CD4-positive, alpha-beta T cell treated with Interleukin-2 at 100 ng/mL for 4 hours (primary cell): ENCODE measurements at regions not wholly inside any gene's neighbourhood (a gene's known extent, or its start where the extent isn't known, plus 50 kb on each side); places are given as distances from the start of the nearest gene placed in this dataset.
"Not testable (repeated sequence)": the region's sequence is repeated elsewhere in the genome, so short reads cannot be mapped to it uniquely, and the experiment has no call there.

Source experiments
- DNase-seq: peaks from one replicate; pipeline ENCODE4 v3.0.0-alpha.2; 2020; ENCODE audit warnings: low spot score

- no peak for DNase-seq
Observed at GRCh38 chr4:59615316-59615715, 1584.8 kb upstream of the ADGRL3 start.

- DNase-seq: no peak
Observed at GRCh38 chr4:59629348-59629747, 1570.8 kb upstream of the ADGRL3 start.

GRCh38 chr4:59630235-59630634, 1569.9 kb upstream of the ADGRL3 start:
- DNase-seq: no peak

- no peak for DNase-seq
Observed at GRCh38 chr4:59630922-59631321, 1569.2 kb upstream of the ADGRL3 start.

- no peak for DNase-seq
Observed at GRCh38 chr4:59637596-59637995, 1562.5 kb upstream of the ADGRL3 start.

- no peak for DNase-seq
Observed at GRCh38 chr4:59643682-59644081, 1556.4 kb upstream of the ADGRL3 start.

GRCh38 chr4:59644765-59645164, 1555.4 kb upstream of the ADGRL3 start:
- no peak for DNase-seq

- no peak for DNase-seq
Observed at GRCh38 chr4:59646082-59646481, 1554.0 kb upstream of the ADGRL3 start.

GRCh38 chr4:59647011-59647410, 1553.1 kb upstream of the ADGRL3 start:
- DNase-seq: no peak

- no peak for DNase-seq
Observed at GRCh38 chr4:59647500-59647899, 1552.6 kb upstream of the ADGRL3 start.

GRCh38 chr4:59650861-59651260, 1549.3 kb upstream of the ADGRL3 start:
- DNase-seq: no peak

GRCh38 chr4:59655996-59656395, 1544.1 kb upstream of the ADGRL3 start:
- DNase-seq: no peak

GRCh38 chr4:59664771-59665170, 1535.4 kb upstream of the ADGRL3 start:
- DNase-seq: no peak

GRCh38 chr4:59666645-59667044, 1533.5 kb upstream of the ADGRL3 start:
- DNase-seq: no peak

GRCh38 chr4:59671037-59671436, 1529.1 kb upstream of the ADGRL3 start:
- no peak for DNase-seq

- DNase-seq: no peak
Observed at GRCh38 chr4:59676389-59676788, 1523.7 kb upstream of the ADGRL3 start.

- DNase-seq: not testable (repeated sequence)
Observed at GRCh38 chr4:59676992-59677391, 1523.1 kb upstream of the ADGRL3 start.

GRCh38 chr4:59685626-59686025, 1514.5 kb upstream of the ADGRL3 start:
- DNase-seq: no peak

GRCh38 chr4:59689149-59689548, 1511.0 kb upstream of the ADGRL3 start:
- no peak for DNase-seq

GRCh38 chr4:59695355-59696053, 1504.6 kb upstream of the ADGRL3 start:
- no peak for DNase-seq

GRCh38 chr4:59698041-59698440, 1502.1 kb upstream of the ADGRL3 start:
- DNase-seq: no peak

GRCh38 chr4:59700651-59701050, 1499.5 kb upstream of the ADGRL3 start:
- no peak for DNase-seq

- DNase-seq: no peak
Observed at GRCh38 chr4:59704616-59705015, 1495.5 kb upstream of the ADGRL3 start.

- DNase-seq: no peak
Observed at GRCh38 chr4:59712470-59712869, 1487.7 kb upstream of the ADGRL3 start.
